ENCODE measurements at regions not wholly inside any gene's neighbourhood (a gene's known extent, or its start where the extent isn't known, plus 50 kb on each side); places are given as distances from the start of the nearest gene placed in this dataset.

- Histone ChIP-seq H3K27me3 (ENCODE audit: control insufficient read depth, insufficient read depth, low read length) (peaks cover 3% of the 10 kb centered on the region), H3K4me3 (ENCODE audit: low read length) (no peak overlapping the region), H3K4me1 (ENCODE audit: control insufficient read depth, insufficient read depth, low read length) (no peaks in the 10 kb centered on the region), H3K27ac (ENCODE audit: low read length) (no peak overlapping the region), H3K36me3 (ENCODE audit: control insufficient read depth, insufficient read depth, low read length) (no peaks in the 10 kb centered on the region), H3K9me3 (ENCODE audit: control insufficient read depth, insufficient read depth, low read length) (no peaks in the 10 kb centered on the region)
- no peak for TF ChIP-seq CTCF (IDR thresholded peaks at IDR 0.05)
- H3K4me3 Mint-ChIP-seq, result no peak overlapping the region
- ATAC-seq (no peak), DNase-seq (no peak)
- intact Hi-C loops (cut with micrococcal nuclease), result no loop called here
- H3K27ac Mint-ChIP-seq, result no peak overlapping the region
- peaks cover 11 to 31% of the 10 kb centered on the region in 2 donors for H3K27me3 Mint-ChIP-seq (ENCODE audit: low read depth in 2 of 2)
- H3K4me1 Mint-ChIP-seq, result no peaks in the 10 kb centered on the region
- no peaks in the 10 kb centered on the region for H3K9me3 Mint-ChIP-seq
- H3K36me3 Mint-ChIP-seq, result no peaks in the 10 kb centered on the region
These were observed 414.7 kb downstream of the HS3ST3B1 start for GRCh38 chr17:14715561-14715960.

GRCh38 chr17:14712611-14713021, 411.7 kb downstream of the HS3ST3B1 start:
- no peaks in the 10 kb centered on the region for H3K36me3 Mint-ChIP-seq
- no peak overlapping the region for H3K4me3 ChIP-seq (ENCODE audit: low read length)
- no peaks in the 10 kb centered on the region for H3K9me3 ChIP-seq (ENCODE audit: control insufficient read depth, insufficient read depth, low read length)
- DNase-seq (no peak), ATAC-seq (no peak)
- H3K27me3 Mint-ChIP-seq (ENCODE audit: low read depth in 2 of 2), result peaks cover 4 to 27% of the 10 kb centered on the region in 2 donors
- no peaks in the 10 kb centered on the region for H3K9me3 Mint-ChIP-seq
- no peaks in the 10 kb centered on the region for H3K4me1 ChIP-seq (ENCODE audit: control insufficient read depth, insufficient read depth, low read length)
- no CpG with 5 or more reads among the region's 1 CpG for WGBS (ENCODE audit: insufficient coverage)
- H3K27ac Mint-ChIP-seq, result no peak overlapping the region
- H3K27ac ChIP-seq (ENCODE audit: low read length), result no peak overlapping the region
- no peaks in the 10 kb centered on the region for H3K27me3 ChIP-seq (ENCODE audit: control insufficient read depth, insufficient read depth, low read length)
- no peak for TF ChIP-seq CTCF (IDR thresholded peaks at IDR 0.05)
- no peak overlapping the region for H3K4me3 Mint-ChIP-seq
- no peaks in the 10 kb centered on the region for H3K36me3 ChIP-seq (ENCODE audit: control insufficient read depth, insufficient read depth, low read length)
- intact Hi-C loops (cut with micrococcal nuclease), result no loop called here
- no peaks in the 10 kb centered on the region for H3K4me1 Mint-ChIP-seq

GRCh38 chr17:14704121-14704520, 403.2 kb downstream of the HS3ST3B1 start:
- no peak for TF ChIP-seq CTCF (IDR thresholded peaks at IDR 0.05)
- WGBS (ENCODE audit: insufficient coverage), result 95% methylated on average over 4 of the region's 6 CpGs
- ATAC-seq, result no peak

GRCh38 chr17:14701886-14702285, 401.0 kb downstream of the HS3ST3B1 start:
- no peaks in the 10 kb centered on the region for H3K4me1 Mint-ChIP-seq
- no peak overlapping the region for H3K4me3 Mint-ChIP-seq
- ATAC-seq (no peak), DNase-seq (no peak)
- Histone ChIP-seq H3K36me3 (ENCODE audit: control insufficient read depth, insufficient read depth, low read length) (no peaks in the 10 kb centered on the region), H3K4me1 (ENCODE audit: control insufficient read depth, insufficient read depth, low read length) (no peaks in the 10 kb centered on the region), H3K27ac (ENCODE audit: low read length) (no peak overlapping the region), H3K27me3 (ENCODE audit: control insufficient read depth, insufficient read depth, low read length) (no peaks in the 10 kb centered on the region), H3K4me3 (ENCODE audit: low read length) (no peak overlapping the region), H3K9me3 (ENCODE audit: control insufficient read depth, insufficient read depth, low read length) (no peaks in the 10 kb centered on the region)
- peaks cover 0 to 7% of the 10 kb centered on the region in 2 donors for H3K27me3 Mint-ChIP-seq (ENCODE audit: low read depth in 2 of 2)
- 100% methylated on average over 1 of the region's 1 CpG for WGBS (ENCODE audit: insufficient coverage)
- intact Hi-C loops (cut with micrococcal nuclease), result no loop called here
- TF ChIP-seq CTCF (IDR thresholded peaks at IDR 0.05), result no peak
- H3K9me3 Mint-ChIP-seq, result no peaks in the 10 kb centered on the region
- no peaks in the 10 kb centered on the region for H3K36me3 Mint-ChIP-seq
- no peak overlapping the region for H3K27ac Mint-ChIP-seq

More at GRCh38 chr17:14704121-14704520, 403.2 kb downstream of the HS3ST3B1 start:
- no peak for DNase-seq
- no peaks in the 10 kb centered on the region for H3K36me3 ChIP-seq (ENCODE audit: control insufficient read depth, insufficient read depth, low read length)
- no peaks in the 10 kb centered on the region for H3K4me1 ChIP-seq (ENCODE audit: control insufficient read depth, insufficient read depth, low read length)
- Mint-ChIP-seq H3K27me3 (ENCODE audit: low read depth in 2 of 2) (peaks cover 0 to 15% of the 10 kb centered on the region in 2 donors), H3K4me3 (no peak overlapping the region), H3K9me3 (no peaks in the 10 kb centered on the region), H3K27ac (no peak overlapping the region), H3K4me1 (no peaks in the 10 kb centered on the region), H3K36me3 (no peaks in the 10 kb centered on the region)
- H3K27ac ChIP-seq (ENCODE audit: low read length), result no peak overlapping the region
- H3K27me3 ChIP-seq (ENCODE audit: control insufficient read depth, insufficient read depth, low read length), result no peaks in the 10 kb centered on the region
- H3K9me3 ChIP-seq (ENCODE audit: control insufficient read depth, insufficient read depth, low read length), result no peaks in the 10 kb centered on the region
- intact Hi-C loops (cut with micrococcal nuclease), result no loop called here
- H3K4me3 ChIP-seq (ENCODE audit: low read length), result no peak overlapping the region

Data from natural killer cell (primary cell).